Lower leg skin (tissue), 4 donors: ENCODE measurements at regions not wholly inside any gene's neighbourhood (a gene's known extent, or its start where the extent isn't known, plus 50 kb on each side); places are given as distances from the start of the nearest gene placed in this dataset.

Experiments used
- DNase-seq, 2 donors: peaks; one replicate each; pipeline ENCODE4 v3.0.0-alpha.2; 2019; ENCODE audit warnings: low spot score in 2 of 2
- H3K4me3 ChIP-seq: fragments of 200-600 bp; sonication (generic); 2 replicates; pipeline ENCODE4 v1.5.1; 2017; ENCODE audit warnings: mild to moderate bottlenecking, low read depth; ENCODE audit not compliant: poor library complexity, severe bottlenecking
- POLR2A ChIP-seq, 2 donors: fragments of 450-650 bp; IDR thresholded peaks; one replicate each; pipeline ENCODE4 v1.6.1; 2016 to 2017; ENCODE audit warnings: antibody characterized with exemption in 2 of 2, mild to moderate bottlenecking in 1 of 2, moderate library complexity in 1 of 2
- whole genome bisulfite sequencing, 2 donors: methylation state at CpG; one replicate each; pipeline ENCODE4 v1.1.5; 2018; 5-methylcytosine and 5-hydroxymethylcytosine counted together
- intact Hi-C: fragments of 100-400 bp; cut with DNase I; formaldehyde crosslinking; loops from one replicate; pipeline ENCODE4 v1.15.0; 2023; ENCODE audit warnings: low total_unique reads
- TF ChIP-seq, protein P1 (sequence below), 3 donors: fragments of 450-650 bp; IDR thresholded peaks; one replicate each; pipeline ENCODE4 v1.5.1; 2016; ENCODE audit warnings: antibody characterized with exemption in 3 of 3, mild to moderate bottlenecking in 3 of 3, moderate library complexity in 2 of 3

DNA sequence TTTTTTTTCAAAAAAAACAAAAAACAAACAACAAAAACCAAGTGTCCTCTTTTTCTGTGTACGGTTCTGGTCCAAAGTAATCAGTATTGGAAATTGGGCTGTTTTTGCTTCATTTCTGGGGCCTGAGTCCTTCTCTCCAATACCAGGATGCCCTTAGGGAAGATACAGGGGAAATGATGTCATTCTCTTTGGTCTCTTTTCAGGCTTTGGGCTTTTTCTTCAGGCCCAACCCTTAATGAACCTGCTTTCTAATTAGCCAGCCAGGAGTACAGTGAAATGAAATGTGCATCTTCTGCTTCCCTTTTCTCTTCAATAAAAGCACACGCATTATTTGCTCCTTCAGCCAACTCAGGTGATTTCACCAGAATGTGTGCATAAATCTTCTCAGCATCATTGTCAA, 52.6 kb upstream of the RBPJ start:
- DNase-seq: no peak
- H3K4me3 ChIP-seq: no peak overlapping the region
- TF ChIP-seq, protein P1, sequence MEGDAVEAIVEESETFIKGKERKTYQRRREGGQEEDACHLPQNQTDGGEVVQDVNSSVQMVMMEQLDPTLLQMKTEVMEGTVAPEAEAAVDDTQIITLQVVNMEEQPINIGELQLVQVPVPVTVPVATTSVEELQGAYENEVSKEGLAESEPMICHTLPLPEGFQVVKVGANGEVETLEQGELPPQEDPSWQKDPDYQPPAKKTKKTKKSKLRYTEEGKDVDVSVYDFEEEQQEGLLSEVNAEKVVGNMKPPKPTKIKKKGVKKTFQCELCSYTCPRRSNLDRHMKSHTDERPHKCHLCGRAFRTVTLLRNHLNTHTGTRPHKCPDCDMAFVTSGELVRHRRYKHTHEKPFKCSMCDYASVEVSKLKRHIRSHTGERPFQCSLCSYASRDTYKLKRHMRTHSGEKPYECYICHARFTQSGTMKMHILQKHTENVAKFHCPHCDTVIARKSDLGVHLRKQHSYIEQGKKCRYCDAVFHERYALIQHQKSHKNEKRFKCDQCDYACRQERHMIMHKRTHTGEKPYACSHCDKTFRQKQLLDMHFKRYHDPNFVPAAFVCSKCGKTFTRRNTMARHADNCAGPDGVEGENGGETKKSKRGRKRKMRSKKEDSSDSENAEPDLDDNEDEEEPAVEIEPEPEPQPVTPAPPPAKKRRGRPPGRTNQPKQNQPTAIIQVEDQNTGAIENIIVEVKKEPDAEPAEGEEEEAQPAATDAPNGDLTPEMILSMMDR (IDR thresholded peaks at IDR 0.05): no peak
- TF ChIP-seq POLR2A (IDR thresholded peaks at IDR 0.05): no peak
- 64 to 72% methylated on average over 2 of the region's 2 CpGs for WGBS, 2 donors
- intact Hi-C loops: no loop called here

DNA sequence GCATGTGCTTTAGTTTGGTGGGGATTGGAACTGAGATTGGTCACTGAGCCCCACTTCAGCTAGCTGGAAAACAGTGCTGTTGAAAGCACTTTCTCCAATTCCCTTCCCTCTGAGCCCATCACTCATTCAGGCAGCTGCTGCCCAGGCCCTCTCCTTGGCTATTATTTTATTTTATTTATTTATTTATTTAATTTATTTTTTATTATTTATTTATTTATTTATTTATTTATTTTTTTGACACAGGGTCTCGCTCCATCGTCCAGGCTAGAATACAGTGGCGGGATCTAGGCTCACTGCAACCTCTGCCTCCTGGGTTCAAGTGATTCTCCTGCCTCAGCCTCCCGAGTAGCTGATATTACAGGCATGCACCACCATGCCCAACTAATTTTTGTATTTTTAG, 51.8 kb upstream of the RBPJ start:
- intact Hi-C loops: no loop called here
- H3K4me3 ChIP-seq: no peak overlapping the region
- 95% methylated on average over 4 of the region's 4 CpGs for WGBS, 2 donors
- TF ChIP-seq, protein P1 (IDR thresholded peaks at IDR 0.05): no peak
- no peak for TF ChIP-seq POLR2A (IDR thresholded peaks at IDR 0.05)
- DNase-seq: no peak
